ENCODE measurements at regions not wholly inside any gene's neighbourhood (a gene's known extent, or its start where the extent isn't known, plus 50 kb on each side); places are given as distances from the start of the nearest gene placed in this dataset.

DNA sequence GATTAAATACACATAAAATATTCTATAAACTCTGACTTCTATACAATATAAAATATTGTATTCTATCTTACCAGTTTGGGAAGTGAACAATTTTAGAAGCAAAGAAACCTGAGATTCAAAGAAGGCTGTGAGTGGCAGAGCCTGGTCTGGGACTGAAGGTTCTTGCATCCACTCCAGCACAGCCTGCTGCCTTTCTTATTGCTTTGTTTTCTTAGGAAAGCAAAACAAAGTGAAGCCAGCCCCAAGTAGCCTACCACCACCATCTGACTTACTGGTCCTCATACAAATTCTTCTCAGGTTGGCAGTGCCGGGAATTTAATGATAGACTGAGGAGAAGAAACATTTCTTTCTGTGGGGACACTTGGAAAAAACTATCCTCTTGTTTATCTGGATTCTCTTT, 129.7 kb upstream of the SMAD1 start:
- WGBS, 2 donors, result 36 to 46% methylated on average over 1 of the region's 1 CpG
- DNase-seq, result peak; percentile 52 to 62
- no peaks in the 10 kb centered on the region for H3K27me3 ChIP-seq
- H3K9me3 ChIP-seq, result no peaks in the 10 kb centered on the region
- TF ChIP-seq, protein P1, sequence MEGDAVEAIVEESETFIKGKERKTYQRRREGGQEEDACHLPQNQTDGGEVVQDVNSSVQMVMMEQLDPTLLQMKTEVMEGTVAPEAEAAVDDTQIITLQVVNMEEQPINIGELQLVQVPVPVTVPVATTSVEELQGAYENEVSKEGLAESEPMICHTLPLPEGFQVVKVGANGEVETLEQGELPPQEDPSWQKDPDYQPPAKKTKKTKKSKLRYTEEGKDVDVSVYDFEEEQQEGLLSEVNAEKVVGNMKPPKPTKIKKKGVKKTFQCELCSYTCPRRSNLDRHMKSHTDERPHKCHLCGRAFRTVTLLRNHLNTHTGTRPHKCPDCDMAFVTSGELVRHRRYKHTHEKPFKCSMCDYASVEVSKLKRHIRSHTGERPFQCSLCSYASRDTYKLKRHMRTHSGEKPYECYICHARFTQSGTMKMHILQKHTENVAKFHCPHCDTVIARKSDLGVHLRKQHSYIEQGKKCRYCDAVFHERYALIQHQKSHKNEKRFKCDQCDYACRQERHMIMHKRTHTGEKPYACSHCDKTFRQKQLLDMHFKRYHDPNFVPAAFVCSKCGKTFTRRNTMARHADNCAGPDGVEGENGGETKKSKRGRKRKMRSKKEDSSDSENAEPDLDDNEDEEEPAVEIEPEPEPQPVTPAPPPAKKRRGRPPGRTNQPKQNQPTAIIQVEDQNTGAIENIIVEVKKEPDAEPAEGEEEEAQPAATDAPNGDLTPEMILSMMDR (IDR thresholded peaks at IDR 0.05), result no peak
- no peak for TF ChIP-seq POLR2A (IDR thresholded peaks at IDR 0.05)
- H3K36me3 ChIP-seq, result no peaks in the 10 kb centered on the region
- H3K4me1 ChIP-seq, result no peaks in the 10 kb centered on the region
- H3K27ac ChIP-seq, result no peak overlapping the region
- intact Hi-C loops (cut with DNase I), result no loop called here
- no peak overlapping the region for H3K4me3 ChIP-seq (replicated peaks in 1 of 3)

DNA sequence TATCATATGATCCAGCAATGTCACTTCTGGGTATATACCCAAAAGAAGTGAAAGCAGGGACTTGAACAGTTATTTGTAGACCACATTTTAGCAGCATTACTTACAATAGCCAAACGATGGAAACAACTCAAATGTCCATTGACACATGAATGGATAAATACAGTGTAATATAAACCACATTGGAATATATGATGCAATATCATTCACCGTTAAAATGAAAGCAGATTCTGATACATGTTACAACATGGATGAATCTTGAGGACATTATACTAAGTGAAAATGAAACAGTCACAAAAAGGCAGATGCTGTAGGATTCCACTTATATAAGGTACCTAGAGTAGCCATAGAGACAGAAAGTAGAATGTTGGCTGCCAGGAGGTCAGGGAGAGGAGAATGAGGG, 130.5 kb upstream of the SMAD1 start:
- no peaks in the 10 kb centered on the region for H3K4me1 ChIP-seq
- intact Hi-C loops (cut with DNase I), result no loop called here
- WGBS, 2 donors, result 79 to 83% methylated on average over 2 of the region's 2 CpGs
- H3K27ac ChIP-seq, result no peak overlapping the region
- H3K4me3 ChIP-seq (replicated peaks in 1 of 3), result no peak overlapping the region
- DNase-seq, result no peak
- no peaks in the 10 kb centered on the region for H3K27me3 ChIP-seq
- TF ChIP-seq, protein P1 (IDR thresholded peaks at IDR 0.05), result no peak
- no peak for TF ChIP-seq POLR2A (IDR thresholded peaks at IDR 0.05)
- H3K36me3 ChIP-seq, result no peaks in the 10 kb centered on the region
- no peaks in the 10 kb centered on the region for H3K9me3 ChIP-seq

DNA sequence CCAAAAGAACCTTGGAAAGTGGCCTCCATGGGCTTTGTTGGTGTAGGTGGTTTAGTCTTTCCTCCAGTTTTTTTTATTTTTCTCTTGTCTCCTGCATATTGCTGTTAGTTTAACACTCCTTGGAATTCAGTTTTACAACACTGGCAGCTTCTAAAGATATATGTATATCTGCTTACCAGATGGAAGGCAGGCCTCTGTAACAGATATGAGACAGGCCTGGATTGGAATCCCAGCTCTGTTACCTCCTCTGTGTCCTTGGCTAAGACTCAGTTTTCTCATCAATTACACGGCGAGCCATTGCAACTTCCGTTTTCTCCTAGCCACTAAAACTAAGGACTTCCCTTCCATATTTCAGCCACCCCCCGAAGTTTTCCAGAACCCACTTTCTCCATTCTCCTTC, 133.4 kb upstream of the SMAD1 start:
- Histone ChIP-seq H3K36me3 (no peaks in the 10 kb centered on the region), H3K4me3 (replicated peaks in 1 of 3) (no peak overlapping the region), H3K9me3 (no peaks in the 10 kb centered on the region), H3K4me1 (no peaks in the 10 kb centered on the region), H3K27ac (no peak overlapping the region), H3K27me3 (no peaks in the 10 kb centered on the region)
- 91 to 94% methylated on average over 4 of the region's 4 CpGs for WGBS, 2 donors
- no peak for TF ChIP-seq POLR2A (IDR thresholded peaks at IDR 0.05)
- DNase-seq, result no peak
- intact Hi-C loops (cut with DNase I), result no loop called here

DNA sequence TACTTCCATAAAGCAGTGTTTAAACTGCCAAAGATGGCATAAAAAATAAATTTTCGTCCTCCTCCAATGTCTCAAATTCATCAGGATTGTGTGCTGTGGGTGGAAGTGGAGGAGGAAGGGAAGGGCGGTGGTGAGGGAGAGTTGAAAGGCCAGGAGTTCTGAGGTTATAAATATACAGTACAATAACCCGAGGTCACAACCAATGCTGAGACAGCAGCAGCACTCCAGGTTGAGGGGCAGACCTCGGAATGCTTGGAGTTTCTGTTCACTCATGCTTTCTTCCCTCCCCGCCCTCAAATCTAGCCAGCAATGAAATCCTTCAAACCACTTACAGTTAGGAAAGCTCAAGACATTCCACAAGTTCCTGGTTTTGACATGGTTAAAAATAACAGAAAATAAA, 134.0 kb upstream of the SMAD1 start:
- Histone ChIP-seq H3K9me3 (no peaks in the 10 kb centered on the region), H3K4me1 (no peaks in the 10 kb centered on the region), H3K36me3 (no peaks in the 10 kb centered on the region), H3K4me3 (replicated peaks in 1 of 3) (no peak overlapping the region), H3K27ac (no peak overlapping the region), H3K27me3 (no peaks in the 10 kb centered on the region)
- intact Hi-C loops (cut with DNase I), result no loop called here
- 29 to 34% methylated on average over 5 of the region's 5 CpGs for WGBS, 2 donors
- no peak for TF ChIP-seq POLR2A (IDR thresholded peaks at IDR 0.05)
- TF ChIP-seq, protein P1 (IDR thresholded peaks at IDR 0.05), result no peak
- DNase-seq, result peak; percentile 8 to 13

DNA sequence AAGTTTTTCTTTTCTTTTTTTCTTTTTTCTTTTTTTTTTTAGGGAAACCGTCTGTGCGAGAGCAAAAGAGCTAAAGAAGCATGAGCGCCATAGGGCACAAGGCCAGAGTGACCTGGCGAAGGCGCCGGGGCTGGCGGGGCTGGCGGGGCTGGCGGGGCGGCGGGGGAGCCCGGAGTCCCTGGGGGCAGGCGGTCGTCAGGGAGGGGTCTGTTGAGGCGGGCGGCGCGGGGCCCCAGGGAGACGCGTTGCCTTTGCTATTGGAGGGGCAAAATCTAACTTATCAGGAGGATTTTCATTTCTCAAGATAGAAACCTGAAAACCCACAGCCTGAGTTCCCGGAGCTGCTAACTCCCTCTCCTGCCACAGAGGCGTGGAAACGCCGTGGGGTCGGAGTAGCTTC, 135.6 kb upstream of the SMAD1 start:
- DNase-seq, result no peak
- Histone ChIP-seq H3K27me3 (no peaks in the 10 kb centered on the region), H3K4me1 (no peaks in the 10 kb centered on the region), H3K4me3 (replicated peaks in 1 of 3) (no peak overlapping the region), H3K36me3 (no peaks in the 10 kb centered on the region), H3K27ac (no peak overlapping the region), H3K9me3 (no peaks in the 10 kb centered on the region)
- TF ChIP-seq, protein P1 (IDR thresholded peaks at IDR 0.05), result no peak
- TF ChIP-seq POLR2A (IDR thresholded peaks at IDR 0.05), result no peak
- intact Hi-C loops (cut with DNase I), result no loop called here
- 96% methylated on average over 21 to 25 of the region's 25 CpGs for WGBS, 2 donors

DNA sequence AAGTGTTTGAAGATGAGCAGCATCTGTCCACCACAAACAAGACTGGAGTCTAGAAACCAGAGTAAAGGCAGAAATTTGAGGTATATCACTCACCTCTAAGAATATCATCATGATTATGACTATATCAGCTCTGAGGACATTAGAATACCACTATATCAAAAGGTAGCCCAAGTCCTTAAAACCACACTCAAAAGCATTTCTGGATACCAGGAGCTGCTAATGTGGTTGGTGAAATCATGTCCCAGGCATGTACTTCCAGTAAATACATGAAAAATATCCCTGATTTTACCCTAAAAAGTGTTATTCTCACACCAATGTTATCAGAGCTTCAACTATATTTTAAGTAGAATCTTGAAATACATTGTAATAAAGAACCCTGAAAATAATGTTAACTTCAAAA, 136.3 kb upstream of the SMAD1 start:
- intact Hi-C loops (cut with DNase I), result no loop called here

More for the DNA sequence above, 136.3 kb upstream of the SMAD1 start:
- H3K27ac ChIP-seq, result no peak overlapping the region
- DNase-seq, result no peak
- no peaks in the 10 kb centered on the region for H3K27me3 ChIP-seq
- H3K4me3 ChIP-seq (replicated peaks in 1 of 3), result no peak overlapping the region
- TF ChIP-seq, protein P1 (IDR thresholded peaks at IDR 0.05), result no peak
- TF ChIP-seq POLR2A (IDR thresholded peaks at IDR 0.05), result no peak
- H3K9me3 ChIP-seq, result no peaks in the 10 kb centered on the region
- no peaks in the 10 kb centered on the region for H3K36me3 ChIP-seq
- H3K4me1 ChIP-seq, result no peaks in the 10 kb centered on the region
